ENCODE measurements at regions not wholly inside any gene's neighbourhood (a gene's known extent, or its start where the extent isn't known, plus 50 kb on each side); places are given as distances from the start of the nearest gene placed in this dataset.

- Histone ChIP-seq H3K36me3 (replicated peaks in 1 of 2; ENCODE audit: control insufficient read depth in 1 of 2, insufficient read depth in 2 of 2, low read length in 1 of 2) (no peaks in the 10 kb centered on the region), H3K27me3 (ENCODE audit: insufficient read depth) (no peaks in the 10 kb centered on the region), H3K4me1 (ENCODE audit: control insufficient read depth in 1 of 2, insufficient read depth in 2 of 2, low read depth in 1 of 2, low read length in 1 of 2) (no peaks in the 10 kb centered on the region), H4K20me1 (ENCODE audit: insufficient read depth) (no peaks in the 10 kb centered on the region), H3K4me3 (ENCODE audit: low read depth in 2 of 2, low read length in 1 of 2) (no peak overlapping the region), H3K9me3 (no peaks in the 10 kb centered on the region), H3K27ac (ENCODE audit: low read depth in 2 of 2, low read length in 1 of 2) (no peak overlapping the region), H3K9me2 (no peaks in the 10 kb centered on the region), H3F3A (replicated peaks; ENCODE audit: insufficient read depth) (no peaks in the 10 kb centered on the region), H3K79me2 (ENCODE audit: insufficient read depth) (no peaks in the 10 kb centered on the region), H3K9ac (no peak overlapping the region), H2AFZ (ENCODE audit: low read depth) (no peak overlapping the region), H3K4me2 (no peak overlapping the region)
- POLR2A ChIA-PET: no interaction called here
- no peak for DNase-seq
- TF ChIP-seq MEF2A (IDR thresholded peaks at IDR 0.05; ENCODE audit: borderline replicate concordance, low read depth) (no peak), MXI1 (IDR thresholded peaks at IDR 0.05; ENCODE audit: low read depth, low read length) (no peak), NFIC (IDR thresholded peaks at IDR 0.05; ENCODE audit: borderline replicate concordance) (no peak), SMC3 (IDR thresholded peaks at IDR 0.05; ENCODE audit: low read depth, low read length) (no peak), YY1 (IDR thresholded peaks at IDR 0.05; ENCODE audit: low read depth) (no peak), FOSL2 (IDR thresholded peaks at IDR 0.05; ENCODE audit: borderline replicate concordance, low read depth) (no peak), CHD2 (IDR thresholded peaks at IDR 0.05; ENCODE audit: low read length, partially characterized antibody) (no peak)
- WGBS (ENCODE audit: low lambda C conversion rate): 32% methylated on average over 3 of the region's 3 CpGs
- CTCF ChIA-PET: no interaction called here
Observed at GRCh38 chr4:104020641-104021040, 300.9 kb upstream of the TACR3 start.

- TF ChIP-seq POLR2AphosphoS5 (IDR thresholded peaks at IDR 0.05; ENCODE audit: low read depth, low read length): no peak
- no peak for TF ChIP-seq SIN3A (IDR thresholded peaks at IDR 0.05; ENCODE audit: borderline replicate concordance, low read depth, low read length)
- TF ChIP-seq TCF12 (IDR thresholded peaks at IDR 0.05): no peak
- TF ChIP-seq MXI1 (IDR thresholded peaks at IDR 0.05; ENCODE audit: low read depth, low read length): no peak
- no peak for TF ChIP-seq FOSL2 (IDR thresholded peaks at IDR 0.05; ENCODE audit: borderline replicate concordance, low read depth)
- TF ChIP-seq USF2 (IDR thresholded peaks at IDR 0.05; ENCODE audit: borderline replicate concordance, low read depth, low read length): no peak
- no peak for TF ChIP-seq FOXM1 (IDR thresholded peaks at IDR 0.05; ENCODE audit: low read depth)
- no peak for TF ChIP-seq RAD21 (IDR thresholded peaks at IDR 0.05; ENCODE audit: low read length)
- TF ChIP-seq JUND (IDR thresholded peaks at IDR 0.05): no peak
- TF ChIP-seq EZH2phosphoT487 (IDR thresholded peaks at IDR 0.05; ENCODE audit: borderline replicate concordance, low read depth): no peak
Observed at GRCh38 chr4:104017213-104017612, 297.4 kb upstream of the TACR3 start.

More at GRCh38 chr4:104017213-104017612, 297.4 kb upstream of the TACR3 start:
- Histone ChIP-seq H3K4me2 (no peak overlapping the region), H3K4me1 (ENCODE audit: control insufficient read depth in 1 of 2, insufficient read depth in 2 of 2, low read depth in 1 of 2, low read length in 1 of 2) (no peaks in the 10 kb centered on the region), H3K4me3 (ENCODE audit: low read depth in 2 of 2, low read length in 1 of 2) (no peak overlapping the region), H3K79me2 (ENCODE audit: insufficient read depth) (no peaks in the 10 kb centered on the region), H3K27ac (ENCODE audit: low read depth in 2 of 2, low read length in 1 of 2) (no peak overlapping the region), H2AFZ (ENCODE audit: low read depth) (no peak overlapping the region), H3K9me2 (no peaks in the 10 kb centered on the region), H3F3A (replicated peaks; ENCODE audit: insufficient read depth) (no peaks in the 10 kb centered on the region), H3K27me3 (ENCODE audit: insufficient read depth) (no peaks in the 10 kb centered on the region), H3K36me3 (replicated peaks in 1 of 2; ENCODE audit: control insufficient read depth in 1 of 2, insufficient read depth in 2 of 2, low read length in 1 of 2) (no peaks in the 10 kb centered on the region), H4K20me1 (ENCODE audit: insufficient read depth) (no peaks in the 10 kb centered on the region), H3K9me3 (no peaks in the 10 kb centered on the region), H3K9ac (no peak overlapping the region)
- DNase-seq: no peak
- ChIA-PET CTCF (no interaction called here), POLR2A (no interaction called here)

All from SK-N-SH (cell line).